ENCODE measurements at regions not wholly inside any gene's neighbourhood (a gene's known extent, or its start where the extent isn't known, plus 50 kb on each side); places are given as distances from the start of the nearest gene placed in this dataset.

DNA sequence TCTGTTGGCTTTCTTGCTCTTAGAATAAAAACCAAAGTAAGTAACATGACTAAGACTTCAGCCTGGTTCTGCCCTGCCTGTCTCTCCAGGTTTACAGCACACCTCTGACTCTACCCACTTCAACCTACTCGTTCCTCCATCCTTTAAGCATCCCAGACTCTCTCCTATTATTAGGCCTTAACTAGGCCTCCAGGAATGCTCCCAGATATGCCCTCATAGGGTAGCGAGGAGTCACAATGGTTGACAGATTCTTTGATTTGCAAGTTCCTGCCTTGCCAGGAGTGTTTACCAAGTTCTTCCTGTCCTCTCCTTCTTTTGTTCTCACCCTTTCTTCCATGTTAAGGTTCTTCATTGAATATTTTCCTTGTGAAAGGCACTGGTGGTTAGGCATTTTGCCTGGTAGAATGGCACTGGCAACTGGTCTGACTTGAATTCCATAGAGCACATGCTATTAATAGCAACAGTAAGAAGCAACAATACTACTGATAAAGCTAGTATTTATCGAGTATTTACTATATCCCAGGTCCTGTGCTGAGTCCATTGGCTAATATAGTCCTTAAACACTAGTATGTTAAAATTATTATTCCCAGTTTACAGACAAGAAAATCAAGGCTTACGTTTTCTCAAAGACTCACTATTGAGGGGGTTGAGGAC lies 327.9 kb upstream of the PRKCQ start:
- no peaks in the 10 kb centered on the region for H3K36me3 ChIP-seq (ENCODE audit: insufficient read depth, insufficient read length, low read length)
- H3K9ac ChIP-seq (ENCODE audit: insufficient read length, low read depth), result no peak overlapping the region
- H3K4me3 ChIP-seq (ENCODE audit: insufficient read length, low read depth), result no peak overlapping the region
- no peaks in the 10 kb centered on the region for H3K4me1 ChIP-seq (ENCODE audit: insufficient read depth, insufficient read length)
- no peak for DNase-seq (ENCODE audit: low read depth, low spot score)
- no peaks in the 10 kb centered on the region for H3K27me3 ChIP-seq (ENCODE audit: insufficient read depth, insufficient read length)
- TF ChIP-seq SUZ12 (IDR thresholded peaks at IDR 0.05; ENCODE audit: extremely low read depth, insufficient read depth, insufficient read length), result no peak
- H3K9me3 ChIP-seq (ENCODE audit: insufficient read depth, low read length), result no peaks in the 10 kb centered on the region

DNA sequence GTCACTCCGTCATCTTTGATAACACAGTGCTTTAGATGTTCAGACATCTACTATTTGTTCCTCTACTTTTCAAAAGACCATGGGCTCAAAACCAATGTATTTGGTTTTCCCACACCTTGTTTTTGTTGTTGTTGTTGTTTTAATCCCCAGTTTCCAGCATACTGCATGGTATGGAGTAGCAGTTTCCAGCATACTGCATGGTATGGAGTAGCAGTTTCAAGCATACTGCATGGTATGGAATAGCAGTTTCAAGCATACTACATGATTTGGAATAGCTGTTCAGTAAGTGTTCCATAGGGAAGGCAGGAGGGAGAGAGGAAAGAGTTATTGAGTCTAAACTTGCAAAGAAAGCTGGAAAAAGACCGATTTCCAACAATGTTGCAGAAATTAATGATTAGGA lies 314.3 kb upstream of the PRKCQ start:
- Histone ChIP-seq H3K27me3 (ENCODE audit: insufficient read depth, insufficient read length) (no peaks in the 10 kb centered on the region), H3K9me3 (ENCODE audit: insufficient read depth, low read length) (no peaks in the 10 kb centered on the region), H3K9ac (ENCODE audit: insufficient read length, low read depth) (no peak overlapping the region), H3K36me3 (ENCODE audit: insufficient read depth, insufficient read length, low read length) (no peaks in the 10 kb centered on the region), H3K4me1 (ENCODE audit: insufficient read depth, insufficient read length) (no peaks in the 10 kb centered on the region), H3K4me3 (ENCODE audit: insufficient read length, low read depth) (no peak overlapping the region)
- DNase-seq (ENCODE audit: low read depth, low spot score), result no peak
- TF ChIP-seq SUZ12 (IDR thresholded peaks at IDR 0.05; ENCODE audit: extremely low read depth, insufficient read depth, insufficient read length), result no peak
- no peak for TF ChIP-seq YY1 (IDR thresholded peaks at IDR 0.05; ENCODE audit: insufficient read depth, insufficient read length)
- TF ChIP-seq ZNF274 (IDR thresholded peaks at IDR 0.05; ENCODE audit: low read depth, low read length), result no peak

DNA sequence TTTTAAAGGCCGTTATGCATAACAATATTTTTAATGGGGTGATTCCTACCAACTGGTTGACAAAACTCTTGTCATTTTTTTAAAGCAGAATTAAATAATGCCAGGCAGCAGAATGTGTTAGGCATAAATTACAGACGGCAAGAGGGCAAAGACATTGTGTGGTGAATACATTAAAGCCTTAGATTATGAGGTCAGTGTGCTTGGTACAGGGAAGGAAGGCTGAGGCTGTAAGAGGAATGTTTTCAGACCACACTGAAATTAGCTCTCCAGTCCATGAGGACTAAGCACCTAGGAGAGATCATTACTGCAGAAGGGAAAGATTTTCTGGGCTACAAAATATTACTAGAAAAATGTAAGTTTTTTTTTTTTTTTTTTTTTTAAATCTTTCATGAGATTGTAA lies 312.8 kb upstream of the PRKCQ start:
- Histone ChIP-seq H3K9ac (ENCODE audit: insufficient read length, low read depth) (no peak overlapping the region), H3K27me3 (ENCODE audit: insufficient read depth, insufficient read length) (no peaks in the 10 kb centered on the region), H3K9me3 (ENCODE audit: insufficient read depth, low read length) (no peaks in the 10 kb centered on the region), H3K4me1 (ENCODE audit: insufficient read depth, insufficient read length) (no peaks in the 10 kb centered on the region), H3K4me3 (ENCODE audit: insufficient read length, low read depth) (no peak overlapping the region), H3K36me3 (ENCODE audit: insufficient read depth, insufficient read length, low read length) (no peaks in the 10 kb centered on the region)
- DNase-seq (ENCODE audit: low read depth, low spot score), result no peak
- TF ChIP-seq SUZ12 (IDR thresholded peaks at IDR 0.05; ENCODE audit: extremely low read depth, insufficient read depth, insufficient read length) (no peak), ZNF274 (IDR thresholded peaks at IDR 0.05; ENCODE audit: low read depth, low read length) (no peak), YY1 (IDR thresholded peaks at IDR 0.05; ENCODE audit: insufficient read depth, insufficient read length) (no peak)

DNA sequence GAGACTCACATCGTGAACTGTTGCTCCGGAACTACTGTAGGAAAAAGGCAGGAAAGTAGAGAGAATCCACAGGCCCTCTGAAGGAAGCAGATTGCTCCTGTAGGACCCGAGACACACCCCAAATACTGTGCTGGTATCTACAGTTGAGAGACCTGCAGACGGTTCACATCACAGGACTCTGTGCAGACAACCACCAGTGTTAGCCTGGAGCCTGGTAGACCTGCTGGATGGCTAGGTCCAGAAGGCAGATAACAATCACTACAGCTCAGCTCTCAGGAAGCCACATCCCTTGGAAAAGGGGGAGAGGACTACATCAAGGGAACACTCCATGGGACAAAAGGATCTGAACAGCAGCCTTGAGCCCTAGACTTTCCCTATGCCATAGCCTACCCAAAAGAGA lies 311.8 kb upstream of the PRKCQ start:
- Histone ChIP-seq H3K9me3 (ENCODE audit: insufficient read depth, low read length) (no peaks in the 10 kb centered on the region), H3K36me3 (ENCODE audit: insufficient read depth, insufficient read length, low read length) (no peaks in the 10 kb centered on the region), H3K9ac (ENCODE audit: insufficient read length, low read depth) (no peak overlapping the region), H3K4me1 (ENCODE audit: insufficient read depth, insufficient read length) (no peaks in the 10 kb centered on the region), H3K27me3 (ENCODE audit: insufficient read depth, insufficient read length) (no peaks in the 10 kb centered on the region), H3K4me3 (ENCODE audit: insufficient read length, low read depth) (no peak overlapping the region)
- DNase-seq (ENCODE audit: low read depth, low spot score), result no peak
- TF ChIP-seq SUZ12 (IDR thresholded peaks at IDR 0.05; ENCODE audit: extremely low read depth, insufficient read depth, insufficient read length) (no peak), ZNF274 (IDR thresholded peaks at IDR 0.05; ENCODE audit: low read depth, low read length) (no peak), YY1 (IDR thresholded peaks at IDR 0.05; ENCODE audit: insufficient read depth, insufficient read length) (no peak)

DNA sequence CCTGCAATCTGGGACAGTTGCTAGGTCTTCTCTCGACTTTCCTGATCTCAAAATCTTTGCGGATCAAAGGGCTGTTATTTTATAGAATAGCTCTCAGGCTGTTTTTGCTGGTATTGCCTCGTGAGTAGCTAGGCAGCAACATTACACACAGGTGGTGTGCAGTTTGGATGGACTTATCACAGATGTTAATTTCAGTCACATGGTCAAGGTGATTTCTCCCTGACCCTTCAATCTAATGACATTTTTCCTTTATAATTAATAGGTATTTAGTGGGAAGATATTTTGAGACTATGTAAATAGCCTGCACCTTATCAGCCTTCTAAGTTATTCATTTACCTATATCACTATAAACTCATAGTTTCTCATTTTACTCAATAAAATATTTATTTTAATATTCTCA lies 309.6 kb upstream of the PRKCQ start:
- H3K4me3 ChIP-seq (ENCODE audit: insufficient read length, low read depth), result no peak overlapping the region
- H3K9ac ChIP-seq (ENCODE audit: insufficient read length, low read depth), result no peak overlapping the region
- no peaks in the 10 kb centered on the region for H3K36me3 ChIP-seq (ENCODE audit: insufficient read depth, insufficient read length, low read length)
- H3K27me3 ChIP-seq (ENCODE audit: insufficient read depth, insufficient read length), result no peaks in the 10 kb centered on the region
- no peak for DNase-seq (ENCODE audit: low read depth, low spot score)
- TF ChIP-seq SUZ12 (IDR thresholded peaks at IDR 0.05; ENCODE audit: extremely low read depth, insufficient read depth, insufficient read length) (no peak), ZNF274 (IDR thresholded peaks at IDR 0.05; ENCODE audit: low read depth, low read length) (no peak), YY1 (IDR thresholded peaks at IDR 0.05; ENCODE audit: insufficient read depth, insufficient read length) (no peak)
- no peaks in the 10 kb centered on the region for H3K9me3 ChIP-seq (ENCODE audit: insufficient read depth, low read length)
- H3K4me1 ChIP-seq (ENCODE audit: insufficient read depth, insufficient read length), result no peaks in the 10 kb centered on the region

DNA sequence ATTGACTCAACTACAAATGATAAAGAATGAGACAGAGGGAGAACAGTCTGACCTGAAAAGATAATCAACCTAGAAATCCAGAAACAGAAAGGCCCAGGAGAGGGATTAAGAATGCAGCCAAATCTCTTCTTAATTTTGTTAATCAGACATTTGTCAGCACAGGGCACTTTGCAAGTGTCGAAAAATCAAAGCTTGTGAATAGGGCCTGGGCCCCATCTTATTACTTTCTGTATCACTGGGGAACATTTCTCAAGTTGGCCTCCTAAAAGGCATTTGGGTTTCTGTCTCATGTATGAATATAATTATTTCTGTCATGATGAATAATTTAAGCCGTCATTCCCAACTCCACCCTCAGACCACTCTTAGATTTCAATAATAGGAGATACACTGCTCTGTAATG lies 308.4 kb upstream of the PRKCQ start:
- Histone ChIP-seq H3K27me3 (ENCODE audit: insufficient read depth, insufficient read length) (no peaks in the 10 kb centered on the region), H3K9ac (ENCODE audit: insufficient read length, low read depth) (no peak overlapping the region), H3K36me3 (ENCODE audit: insufficient read depth, insufficient read length, low read length) (no peaks in the 10 kb centered on the region), H3K9me3 (ENCODE audit: insufficient read depth, low read length) (no peaks in the 10 kb centered on the region), H3K4me1 (ENCODE audit: insufficient read depth, insufficient read length) (no peaks in the 10 kb centered on the region), H3K4me3 (ENCODE audit: insufficient read length, low read depth) (no peak overlapping the region)
- no peak for TF ChIP-seq ZNF274 (IDR thresholded peaks at IDR 0.05; ENCODE audit: low read depth, low read length)
- no peak for TF ChIP-seq YY1 (IDR thresholded peaks at IDR 0.05; ENCODE audit: insufficient read depth, insufficient read length)
- TF ChIP-seq SUZ12 (IDR thresholded peaks at IDR 0.05; ENCODE audit: extremely low read depth, insufficient read depth, insufficient read length), result no peak
- no peak for DNase-seq (ENCODE audit: low read depth, low spot score)

DNA sequence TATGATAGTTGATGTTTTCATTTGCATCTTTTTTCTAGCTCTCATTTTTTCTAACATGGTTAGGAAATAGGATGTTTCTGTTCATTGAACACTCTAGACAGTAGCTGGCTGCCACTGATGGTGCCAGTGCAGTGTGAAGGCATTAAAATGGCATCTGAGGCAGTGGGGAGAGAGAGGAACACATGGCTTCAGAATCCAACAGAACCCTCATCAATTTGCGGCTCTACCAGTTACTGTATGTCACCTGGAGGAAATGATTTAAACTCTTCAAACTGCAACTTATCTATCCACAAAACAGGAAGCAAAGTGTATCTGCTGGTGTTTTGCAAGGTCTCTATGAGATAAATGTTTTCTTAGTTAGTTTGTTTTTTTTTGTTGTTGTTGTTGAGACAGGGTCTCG lies 305.2 kb upstream of the PRKCQ start:
- Histone ChIP-seq H3K9ac (ENCODE audit: insufficient read length, low read depth) (no peak overlapping the region), H3K27me3 (ENCODE audit: insufficient read depth, insufficient read length) (no peaks in the 10 kb centered on the region), H3K9me3 (ENCODE audit: insufficient read depth, low read length) (no peaks in the 10 kb centered on the region), H3K4me3 (ENCODE audit: insufficient read length, low read depth) (no peak overlapping the region), H3K4me1 (ENCODE audit: insufficient read depth, insufficient read length) (no peaks in the 10 kb centered on the region), H3K36me3 (ENCODE audit: insufficient read depth, insufficient read length, low read length) (no peaks in the 10 kb centered on the region)
- DNase-seq (ENCODE audit: low read depth, low spot score), result no peak
- TF ChIP-seq ZNF274 (IDR thresholded peaks at IDR 0.05; ENCODE audit: low read depth, low read length) (no peak), YY1 (IDR thresholded peaks at IDR 0.05; ENCODE audit: insufficient read depth, insufficient read length) (no peak), SUZ12 (IDR thresholded peaks at IDR 0.05; ENCODE audit: extremely low read depth, insufficient read depth, insufficient read length) (no peak)

All from NT2/D1 (cell line).